IMR-90 (cell line): ENCODE measurements at regions not wholly inside any gene's neighbourhood (a gene's known extent, or its start where the extent isn't known, plus 50 kb on each side); places are given as distances from the start of the nearest gene placed in this dataset.

ENCODE experiments used
- ATAC-seq: fragments of 200-7000 bp; cut with Tn5 transposase; 2 replicates; pipeline ENCODE4 v1.9.1; 2020; ENCODE audit warnings: low read depth, mild to moderate bottlenecking, moderate library complexity
- BruUV-seq: library from RNA; stranded (reverse); fragments of 400-500 nt; replicated peaks from 2 replicates; lab custom pipeline; 2021; lab: Mats Ljungman, UMichigan
- CTCF ChIA-PET: fragments of 300-600 bp; formaldehyde crosslinking; extraction: SDS; loops from one replicate; lab custom pipeline; 2021; ENCODE audit warnings: antibody characterized with exemption; lab: Yijun Ruan, JAX
- POLR2A ChIA-PET: fragments of 300-600 bp; sonication (Branson Sonifier 250); formaldehyde crosslinking; loops from one replicate; lab custom pipeline; 2022; ENCODE audit warnings: antibody characterized with exemption; ENCODE audit not compliant: unreplicated experiment; lab: Charles Lee
- DNase-seq: peaks from one replicate; pipeline ENCODE4 v3.0.0; 2013
- H2AFZ ChIP-seq: replicated peaks from 2 replicates; pipeline ENCODE3; 2013; ENCODE audit warnings: low read length, mild to moderate bottlenecking; ENCODE audit not compliant: poor library complexity
- H2AK5ac ChIP-seq: 2 replicates; pipeline ENCODE4 v1.6.1; 2013; ENCODE audit warnings: low read depth, low read length, inconsistent platforms
- H2AK9ac ChIP-seq: replicated peaks from 2 replicates; pipeline ENCODE3; 2013; ENCODE audit warnings: mild to moderate bottlenecking, low read depth, low read length, moderate library complexity; ENCODE audit not compliant: poor library complexity
- H2BK120ac ChIP-seq: 2 replicates; pipeline ENCODE4 v1.6.1; 2013; ENCODE audit warnings: low read depth, low read length, inconsistent platforms
- H2BK15ac ChIP-seq: 3 replicates; pipeline ENCODE4 v1.6.1; 2013; ENCODE audit warnings: low read depth, low read length, inconsistent platforms
- H2BK20ac ChIP-seq: 2 replicates; pipeline ENCODE4 v1.6.1; 2013; ENCODE audit warnings: low read depth, mild to moderate bottlenecking, inconsistent platforms, low read length, moderate library complexity
- H2BK5ac ChIP-seq: 2 replicates; pipeline ENCODE4 v1.6.1; 2013; ENCODE audit warnings: mild to moderate bottlenecking, low read depth, low read length, inconsistent platforms; ENCODE audit not compliant: poor library complexity, severe bottlenecking
- H3K14ac ChIP-seq: replicated peaks from 2 replicates; pipeline ENCODE4 v1.6.1; 2013; ENCODE audit warnings: low read depth, low read length, inconsistent platforms
- H3K18ac ChIP-seq: 2 replicates; pipeline ENCODE4 v1.6.1; 2013; ENCODE audit warnings: low read depth, low read length, control low read depth
- H3K23ac ChIP-seq: 2 replicates; pipeline ENCODE4 v1.6.1; 2013; ENCODE audit warnings: low read depth, low read length, inconsistent platforms
- H3K27ac ChIP-seq: 2 replicates; pipeline ENCODE4 v1.5.1; 2013; ENCODE audit warnings: mild to moderate bottlenecking, control low read depth, low read length; ENCODE audit not compliant: insufficient read depth
- H3K27me3 ChIP-seq: 2 replicates; pipeline ENCODE4 v1.6.1; 2013; ENCODE audit warnings: low read length; ENCODE audit not compliant: control insufficient read depth, insufficient read depth
- H3K36me3 ChIP-seq: 2 replicates; pipeline ENCODE4 v1.6.1; 2013; ENCODE audit warnings: low read length, mixed read lengths; ENCODE audit not compliant: control insufficient read depth, insufficient read depth
- H3K4ac ChIP-seq: 2 replicates; pipeline ENCODE4 v1.6.1; 2013; ENCODE audit warnings: low read depth, low read length, inconsistent platforms
- H3K4me1 ChIP-seq: 2 replicates; pipeline ENCODE4 v1.6.1; 2013; ENCODE audit warnings: low read length, mixed read lengths; ENCODE audit not compliant: control insufficient read depth, insufficient read depth
- H3K4me2 ChIP-seq: 2 replicates; pipeline ENCODE4 v1.6.1; 2013; ENCODE audit warnings: low read depth, mild to moderate bottlenecking, control low read depth, low read length, moderate library complexity
- H3K4me3 ChIP-seq: 2 replicates; pipeline ENCODE4 v1.5.1; 2013; ENCODE audit warnings: low read depth, mild to moderate bottlenecking, control low read depth, low read length, moderate library complexity; ENCODE audit not compliant: insufficient read depth
- H3K56ac ChIP-seq: 2 replicates; pipeline ENCODE4 v1.6.1; 2013; ENCODE audit warnings: low read length, inconsistent platforms; ENCODE audit not compliant: insufficient read depth; ENCODE audit errors: extremely low read depth
- H3K79me1 ChIP-seq, 2 experiments: 2 replicates each; pipeline ENCODE4 v1.6.1; 2013; ENCODE audit warnings: low read length in 2 of 2, inconsistent platforms in 1 of 2, low read depth in 1 of 2
- H3K9ac ChIP-seq: 2 replicates; pipeline ENCODE4 v1.6.1; 2013; ENCODE audit warnings: low read depth, low read length, control low read depth
- H3K9me1 ChIP-seq: 2 replicates; pipeline ENCODE4 v1.6.1; 2013; ENCODE audit warnings: low read length, inconsistent platforms; ENCODE audit not compliant: insufficient read depth
- H3K9me3 ChIP-seq: 2 replicates; pipeline ENCODE4 v1.6.1; 2013; ENCODE audit warnings: low read length; ENCODE audit not compliant: control insufficient read depth, insufficient read depth
- H4K20me1 ChIP-seq: 2 replicates; pipeline ENCODE4 v1.6.1; 2013; ENCODE audit warnings: low read length, inconsistent platforms; ENCODE audit not compliant: insufficient read depth
- H4K5ac ChIP-seq: 2 replicates; pipeline ENCODE4 v1.6.1; 2013; ENCODE audit warnings: mild to moderate bottlenecking, low read depth, low read length, control low read depth
- H4K8ac ChIP-seq, 2 experiments: 2 replicates each; pipeline ENCODE4 v1.6.1; 2013; ENCODE audit warnings: low read depth in 2 of 2, low read length in 2 of 2, control low read depth in 1 of 2, inconsistent platforms in 1 of 2
- H4K91ac ChIP-seq: 2 replicates; pipeline ENCODE4 v1.6.1; 2013; ENCODE audit warnings: low read depth, low read length, inconsistent platforms; ENCODE audit not compliant: insufficient read depth
- BHLHE40 ChIP-seq: fragments of 150-350 bp; IDR thresholded peaks from 2 replicates; pipeline ENCODE4 v1.6.1; 2016; ENCODE audit warnings: mild to moderate bottlenecking, low read depth, low read length
- CEBPB ChIP-seq: IDR thresholded peaks from 2 replicates; pipeline ENCODE4 v1.6.1; 2012; ENCODE audit warnings: low read depth, low read length, improper control_type of control experiment
- CHD1 ChIP-seq: IDR thresholded peaks from 2 replicates; pipeline ENCODE4 v1.6.1; 2012; ENCODE audit warnings: low read depth, low read length, improper control_type of control experiment
- CTCF ChIP-seq: conservative IDR thresholded peaks from 2 replicates; pipeline ENCODE4 v1.5.1; 2012; ENCODE audit warnings: mild to moderate bottlenecking, low read depth, low read length, improper control_type of control experiment
- ELK1 ChIP-seq: fragments of 150-350 bp; IDR thresholded peaks from 2 replicates; pipeline ENCODE4 v1.6.1; 2016; ENCODE audit warnings: low read depth, mild to moderate bottlenecking, low read length, moderate library complexity, borderline replicate concordance
- FOS ChIP-seq: fragments of 150-350 bp; IDR thresholded peaks from 2 replicates; pipeline ENCODE4 v1.6.1; 2016; ENCODE audit warnings: low read depth, low read length
- MAFK ChIP-seq: IDR thresholded peaks from 2 replicates; pipeline ENCODE4 v1.6.1; 2012; ENCODE audit warnings: low read depth, low read length, improper control_type of control experiment
- MAZ ChIP-seq: IDR thresholded peaks from 2 replicates; pipeline ENCODE4 v1.6.1; 2012; ENCODE audit warnings: low read depth, mild to moderate bottlenecking, low read length, improper control_type of control experiment, moderate library complexity, borderline replicate concordance
- MXI1 ChIP-seq: IDR thresholded peaks from 2 replicates; pipeline ENCODE4 v1.6.1; 2012; ENCODE audit warnings: low read depth, mild to moderate bottlenecking, low read length, moderate library complexity, borderline replicate concordance
- NFE2L2 ChIP-seq: fragments of 150-350 bp; IDR thresholded peaks from 2 replicates; pipeline ENCODE4 v1.6.1; 2016; ENCODE audit warnings: low read depth, mild to moderate bottlenecking, low read length
- POLR2A ChIP-seq: IDR thresholded peaks from 2 replicates; pipeline ENCODE4 v1.6.1; 2012; ENCODE audit warnings: mild to moderate bottlenecking, low read depth, low read length
- RAD21 ChIP-seq: IDR thresholded peaks from 2 replicates; pipeline ENCODE4 v1.6.1; 2012; ENCODE audit warnings: low read length, improper control_type of control experiment
- RCOR1 ChIP-seq: IDR thresholded peaks from 2 replicates; pipeline ENCODE4 v1.6.1; 2012; ENCODE audit warnings: mild to moderate bottlenecking, low read length, improper control_type of control experiment; ENCODE audit not compliant: insufficient replicate concordance
- RFX5 ChIP-seq: IDR thresholded peaks from 2 replicates; pipeline ENCODE4 v1.8.0; 2012; ENCODE audit warnings: low read depth, mild to moderate bottlenecking, low read length, moderate library complexity
- SMC3 ChIP-seq: fragments of 150-350 bp; IDR thresholded peaks from 2 replicates; pipeline ENCODE4 v1.6.1; 2016; ENCODE audit warnings: low read depth, mild to moderate bottlenecking, antibody characterized with exemption, low read length, moderate library complexity
- USF2 ChIP-seq: fragments of 150-350 bp; IDR thresholded peaks from 2 replicates; pipeline ENCODE4 v1.6.1; 2017; ENCODE audit warnings: mild to moderate bottlenecking, antibody characterized with exemption, low read length, low read depth
- WGBS, 2 experiments: methylation state at CpG; one replicate each; pipeline versions ENCODE4 v1.1.5 to v1.1.7; 2013; ENCODE audit warnings: missing lambda C conversion rate in 2 of 2; ENCODE audit not compliant: insufficient read length in 1 of 2; ENCODE audit errors: extremely low coverage in 2 of 2; 5-methylcytosine and 5-hydroxymethylcytosine counted together
- dilution Hi-C: fragments of 300-500 bp; cut with HindIII; formaldehyde crosslinking; loops from one replicate; pipeline ENCODE4 v1.14.3; 2018; ENCODE audit warnings: low sequenced_read_pairs; ENCODE audit not compliant: unreplicated experiment
- in situ Hi-C: fragments of 300-500 bp; cut with MboI; formaldehyde crosslinking; loops from 3 replicates; pipeline ENCODE4 v1.14.3; 2019; ENCODE audit warnings: low sequenced_read_pairs, inconsistent platforms, mixed read lengths
- intact Hi-C: fragments of 100-400 bp; cut with micrococcal nuclease; formaldehyde crosslinking; loops from 2 replicates; pipeline ENCODE4 v1.10.0; 2022

- H3K27ac ChIP-seq = no peak overlapping the region
- no peak for TF ChIP-seq CTCF
- TF ChIP-seq SMC3 = no peak
- no peak for TF ChIP-seq MAFK
- no peak for TF ChIP-seq RAD21
- TF ChIP-seq FOS = no peak
- TF ChIP-seq MAZ = no peak
- no peak for TF ChIP-seq BHLHE40
- TF ChIP-seq ELK1 = no peak
- no peak for TF ChIP-seq NFE2L2
- TF ChIP-seq RFX5 = no peak
- no peak for TF ChIP-seq CEBPB
- no peak for TF ChIP-seq USF2
- no peak for TF ChIP-seq RCOR1
- TF ChIP-seq POLR2A = no peak
- TF ChIP-seq CHD1 = no peak
- TF ChIP-seq MXI1 = no peak
- no peaks in the 10 kb centered on the region for H3K27me3 ChIP-seq
- H4K8ac ChIP-seq = no peak overlapping the region
- no peak overlapping the region for H2BK5ac ChIP-seq
- no CpG with 5 or more reads among the region's 2 CpGs for whole genome bisulfite sequencing, 2 experiments
- intact Hi-C loops (no loop called here), dilution Hi-C loops (no loop called here), in situ Hi-C loops (no loop called here)
- no peak overlapping the region for H3K4me2 ChIP-seq
- H3K9ac ChIP-seq = no peak overlapping the region
- peaks cover 14% of the 10 kb centered on the region; the same call in 1 of the 2 replicates for H3K9me3 ChIP-seq
- H3K14ac ChIP-seq = no peak overlapping the region
- no peak overlapping the region for H2AFZ ChIP-seq
- H2BK20ac ChIP-seq = no peak overlapping the region
- H3K4me1 ChIP-seq = no peaks in the 10 kb centered on the region
- no peaks in the 10 kb centered on the region for H3K36me3 ChIP-seq
- CTCF ChIA-PET = no interaction called here
- no peak overlapping the region for H2AK9ac ChIP-seq
- no peak overlapping the region for H2AK5ac ChIP-seq
- no peak overlapping the region for H3K18ac ChIP-seq
- DNase-seq = no peak
- H3K9me1 ChIP-seq = no peaks in the 10 kb centered on the region
- ATAC-seq = no peak
- H4K5ac ChIP-seq = no peak overlapping the region
- no peaks in the 10 kb centered on the region for H3K79me1 ChIP-seq
- BruUV-seq = no TSS peak
- H3K56ac ChIP-seq = no peak overlapping the region
- no peak overlapping the region for H3K4me3 ChIP-seq
- H2BK15ac ChIP-seq = no peak overlapping the region
- POLR2A ChIA-PET = no interaction called here
- H2BK120ac ChIP-seq = no peak overlapping the region
- no peaks in the 10 kb centered on the region for H4K20me1 ChIP-seq
- H3K4ac ChIP-seq = no peak overlapping the region
- H3K23ac ChIP-seq = no peak overlapping the region
- no peak overlapping the region for H4K91ac ChIP-seq
Observed at GRCh38 chr2:60095903-60096302, 457.6 kb downstream of the BCL11A start.
